ENCODE measurements at regions not wholly inside any gene's neighbourhood (a gene's known extent, or its start where the extent isn't known, plus 50 kb on each side); places are given as distances from the start of the nearest gene placed in this dataset.

- Mint-ChIP-seq H3K36me3 (ENCODE audit: low read depth, unreplicated experiment) (no peaks in the 10 kb centered on the region), H3K27me3 (ENCODE audit: unreplicated experiment) (peaks cover 3% of the 10 kb centered on the region), H3K4me1 (ENCODE audit: unreplicated experiment) (peaks cover 6% of the 10 kb centered on the region), H3K27ac (ENCODE audit: unreplicated experiment) (no peak overlapping the region), H3K4me3 (ENCODE audit: unreplicated experiment) (no peak overlapping the region), H3K9me3 (ENCODE audit: unreplicated experiment) (no peaks in the 10 kb centered on the region)
- no peak for TF ChIP-seq CTCF (IDR thresholded peaks at IDR 0.05; ENCODE audit: unreplicated experiment)
- no peak for DNase-seq (ENCODE audit: low spot score)
Measured at GRCh38 chr9:78892182-78892581, 595.3 kb downstream of the PSAT1 start.

- no peak for TF ChIP-seq CTCF (IDR thresholded peaks at IDR 0.05; ENCODE audit: unreplicated experiment)
Measured at GRCh38 chr9:78892769-78893168, 595.8 kb downstream of the PSAT1 start.

GRCh38 chr9:78893774-78894401 is 597.0 kb downstream of the PSAT1 start:
- H3K4me3 Mint-ChIP-seq (ENCODE audit: unreplicated experiment) = no peak overlapping the region
- H3K27ac Mint-ChIP-seq (ENCODE audit: unreplicated experiment) = no peak overlapping the region
- H3K4me1 Mint-ChIP-seq (ENCODE audit: unreplicated experiment) = peaks cover 7% of the 10 kb centered on the region
- H3K36me3 Mint-ChIP-seq (ENCODE audit: low read depth, unreplicated experiment) = no peaks in the 10 kb centered on the region
- DNase-seq (ENCODE audit: low spot score) = no peak
- H3K27me3 Mint-ChIP-seq (ENCODE audit: unreplicated experiment) = peaks cover 3% of the 10 kb centered on the region
- H3K9me3 Mint-ChIP-seq (ENCODE audit: unreplicated experiment) = no peaks in the 10 kb centered on the region
- no peak for TF ChIP-seq CTCF (IDR thresholded peaks at IDR 0.05; ENCODE audit: unreplicated experiment)

More at GRCh38 chr9:78892769-78893168, 595.8 kb downstream of the PSAT1 start:
- Mint-ChIP-seq H3K36me3 (ENCODE audit: low read depth, unreplicated experiment) (no peaks in the 10 kb centered on the region), H3K27ac (ENCODE audit: unreplicated experiment) (no peak overlapping the region), H3K27me3 (ENCODE audit: unreplicated experiment) (peaks cover 3% of the 10 kb centered on the region), H3K4me3 (ENCODE audit: unreplicated experiment) (no peak overlapping the region), H3K4me1 (ENCODE audit: unreplicated experiment) (peaks cover 6% of the 10 kb centered on the region), H3K9me3 (ENCODE audit: unreplicated experiment) (no peaks in the 10 kb centered on the region)
- DNase-seq (ENCODE audit: low spot score) = no peak

- H3K36me3 Mint-ChIP-seq (ENCODE audit: low read depth, unreplicated experiment) = no peaks in the 10 kb centered on the region
- no peak overlapping the region for H3K4me3 Mint-ChIP-seq (ENCODE audit: unreplicated experiment)
- peaks cover 9% of the 10 kb centered on the region for H3K4me1 Mint-ChIP-seq (ENCODE audit: unreplicated experiment)
- no peak for DNase-seq (ENCODE audit: low spot score)
- H3K27ac Mint-ChIP-seq (ENCODE audit: unreplicated experiment) = no peak overlapping the region
- peaks cover 1% of the 10 kb centered on the region for H3K27me3 Mint-ChIP-seq (ENCODE audit: unreplicated experiment)
- TF ChIP-seq CTCF (IDR thresholded peaks at IDR 0.05; ENCODE audit: unreplicated experiment) = no peak
- H3K9me3 Mint-ChIP-seq (ENCODE audit: unreplicated experiment) = no peaks in the 10 kb centered on the region
Measured at GRCh38 chr9:78896479-78896878, 599.6 kb downstream of the PSAT1 start.

GRCh38 chr9:78898234-78898633 is 601.3 kb downstream of the PSAT1 start:
- peaks cover 9% of the 10 kb centered on the region for H3K4me1 Mint-ChIP-seq (ENCODE audit: unreplicated experiment)
- TF ChIP-seq CTCF (IDR thresholded peaks at IDR 0.05; ENCODE audit: unreplicated experiment) = no peak
- H3K9me3 Mint-ChIP-seq (ENCODE audit: unreplicated experiment) = no peaks in the 10 kb centered on the region
- no peaks in the 10 kb centered on the region for H3K36me3 Mint-ChIP-seq (ENCODE audit: low read depth, unreplicated experiment)
- no peak overlapping the region for H3K27ac Mint-ChIP-seq (ENCODE audit: unreplicated experiment)
- no peaks in the 10 kb centered on the region for H3K27me3 Mint-ChIP-seq (ENCODE audit: unreplicated experiment)
- no peak overlapping the region for H3K4me3 Mint-ChIP-seq (ENCODE audit: unreplicated experiment)
- no peak for DNase-seq (ENCODE audit: low spot score)
